GM12874 (cell line): ENCODE measurements at regions not wholly inside any gene's neighbourhood (a gene's known extent, or its start where the extent isn't known, plus 50 kb on each side); places are given as distances from the start of the nearest gene placed in this dataset.

Experiments
- TF ChIP-seq, protein P1 (sequence below): IDR thresholded peaks from 2 replicates; pipeline ENCODE4 v1.5.1; 2011; ENCODE audit warnings: low read depth, mild to moderate bottlenecking, control low read depth, low read length, moderate library complexity; ENCODE audit not compliant: insufficient read depth

DNA sequence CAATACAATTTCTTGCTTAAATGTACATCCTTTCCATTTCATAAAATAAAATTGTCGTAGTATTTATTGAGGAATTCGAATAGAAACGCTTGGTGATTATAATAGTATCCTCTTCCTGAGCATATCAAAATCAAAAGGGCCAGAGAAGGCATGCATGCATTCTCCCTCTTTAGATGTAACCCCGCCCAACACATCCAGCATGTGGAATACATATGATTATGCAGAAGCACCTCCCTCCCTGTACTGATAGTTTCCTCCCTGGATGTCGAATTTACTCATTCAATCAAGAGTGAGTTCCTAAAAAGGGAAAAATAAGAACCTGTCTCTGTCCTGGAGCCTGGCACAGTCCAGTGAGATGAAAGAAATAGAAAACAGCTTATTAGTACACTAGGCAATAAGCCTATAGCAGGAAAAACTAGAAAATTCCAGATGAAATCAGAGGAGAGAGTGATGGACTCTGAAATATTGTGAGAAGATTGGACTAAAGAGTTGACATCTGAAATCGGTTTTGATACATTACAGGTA is 262.9 kb downstream of the RDH14 start:
- TF ChIP-seq, protein P1, sequence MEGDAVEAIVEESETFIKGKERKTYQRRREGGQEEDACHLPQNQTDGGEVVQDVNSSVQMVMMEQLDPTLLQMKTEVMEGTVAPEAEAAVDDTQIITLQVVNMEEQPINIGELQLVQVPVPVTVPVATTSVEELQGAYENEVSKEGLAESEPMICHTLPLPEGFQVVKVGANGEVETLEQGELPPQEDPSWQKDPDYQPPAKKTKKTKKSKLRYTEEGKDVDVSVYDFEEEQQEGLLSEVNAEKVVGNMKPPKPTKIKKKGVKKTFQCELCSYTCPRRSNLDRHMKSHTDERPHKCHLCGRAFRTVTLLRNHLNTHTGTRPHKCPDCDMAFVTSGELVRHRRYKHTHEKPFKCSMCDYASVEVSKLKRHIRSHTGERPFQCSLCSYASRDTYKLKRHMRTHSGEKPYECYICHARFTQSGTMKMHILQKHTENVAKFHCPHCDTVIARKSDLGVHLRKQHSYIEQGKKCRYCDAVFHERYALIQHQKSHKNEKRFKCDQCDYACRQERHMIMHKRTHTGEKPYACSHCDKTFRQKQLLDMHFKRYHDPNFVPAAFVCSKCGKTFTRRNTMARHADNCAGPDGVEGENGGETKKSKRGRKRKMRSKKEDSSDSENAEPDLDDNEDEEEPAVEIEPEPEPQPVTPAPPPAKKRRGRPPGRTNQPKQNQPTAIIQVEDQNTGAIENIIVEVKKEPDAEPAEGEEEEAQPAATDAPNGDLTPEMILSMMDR: no peak

DNA sequence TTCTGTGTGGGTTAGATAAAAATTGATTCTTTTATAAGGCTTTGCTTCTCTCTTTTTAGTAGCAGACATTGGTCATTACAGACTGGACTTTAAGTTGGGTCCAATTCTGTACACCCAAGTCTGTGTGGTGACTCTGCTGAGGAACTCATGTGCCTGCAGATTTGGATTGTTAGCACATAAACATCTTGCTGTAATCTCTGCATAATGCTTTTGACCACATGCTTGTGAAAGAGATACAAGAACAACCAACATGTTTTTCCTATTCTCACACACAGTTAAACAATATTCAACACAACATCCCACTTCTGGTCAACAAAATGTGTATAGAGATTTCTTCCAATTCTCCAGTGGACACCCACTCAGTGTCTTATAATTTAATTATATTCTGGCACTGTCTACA is 270.1 kb downstream of the RDH14 start:
- TF ChIP-seq, protein P1: no peak

DNA sequence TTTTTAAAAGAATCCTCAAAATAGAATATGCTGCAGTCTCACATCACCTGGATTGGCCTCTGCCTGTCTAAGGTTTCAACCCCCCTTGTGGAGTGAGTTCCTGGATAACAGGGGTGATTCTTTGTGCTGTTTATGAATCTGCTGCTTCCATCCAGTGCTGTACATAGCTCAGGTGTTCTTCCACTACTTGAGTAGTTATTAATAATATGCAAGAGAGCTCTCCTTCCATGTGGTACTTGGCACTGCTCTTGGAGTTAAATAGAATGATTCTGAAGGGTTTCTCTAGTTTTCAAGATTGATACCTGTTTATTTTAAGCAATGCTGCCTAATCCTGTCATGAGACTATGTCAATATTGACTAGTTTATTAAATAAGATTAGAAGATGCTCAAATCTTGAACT is 273.6 kb downstream of the RDH14 start:
- TF ChIP-seq, protein P1: no peak

DNA sequence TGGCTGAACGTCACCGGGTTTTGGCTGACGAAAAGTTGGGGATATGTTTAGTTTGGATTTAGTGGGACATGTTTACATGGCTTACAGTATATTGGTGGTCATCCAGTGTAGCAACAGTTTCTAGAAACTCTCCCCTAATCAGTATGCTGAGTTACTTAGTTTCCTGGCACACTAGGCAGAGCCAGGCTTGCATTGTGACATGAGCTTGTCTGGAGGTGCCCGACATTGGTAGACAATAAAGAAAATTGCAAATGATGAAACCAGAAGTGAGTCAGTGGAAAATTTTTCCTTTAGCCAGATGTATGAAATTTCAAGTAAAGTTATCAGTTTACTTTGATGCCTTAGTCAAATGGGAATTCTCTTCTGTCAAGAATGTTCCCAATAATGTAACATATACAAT is 276.1 kb downstream of the RDH14 start:
- TF ChIP-seq, protein P1: no peak

DNA sequence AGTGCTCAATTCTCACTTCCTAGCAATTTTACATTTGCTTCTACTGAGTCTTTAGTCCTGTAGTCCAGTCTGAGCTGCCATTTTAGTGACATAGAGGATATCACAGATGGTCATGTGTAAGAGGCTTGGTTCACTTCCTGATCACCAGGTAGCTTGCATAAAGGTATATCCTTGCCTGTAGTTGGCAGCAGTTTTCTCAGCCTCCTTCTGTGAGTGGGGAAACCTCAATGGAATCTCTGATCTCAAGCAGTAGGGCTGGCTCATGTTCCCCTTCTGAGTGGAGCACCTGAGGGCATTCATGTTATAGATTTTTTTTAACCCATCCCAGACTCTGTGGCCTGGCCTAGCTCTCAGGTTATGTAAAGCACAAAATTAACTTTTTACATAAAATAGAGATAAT is 278.4 kb downstream of the RDH14 start:
- TF ChIP-seq, protein P1: no peak

DNA sequence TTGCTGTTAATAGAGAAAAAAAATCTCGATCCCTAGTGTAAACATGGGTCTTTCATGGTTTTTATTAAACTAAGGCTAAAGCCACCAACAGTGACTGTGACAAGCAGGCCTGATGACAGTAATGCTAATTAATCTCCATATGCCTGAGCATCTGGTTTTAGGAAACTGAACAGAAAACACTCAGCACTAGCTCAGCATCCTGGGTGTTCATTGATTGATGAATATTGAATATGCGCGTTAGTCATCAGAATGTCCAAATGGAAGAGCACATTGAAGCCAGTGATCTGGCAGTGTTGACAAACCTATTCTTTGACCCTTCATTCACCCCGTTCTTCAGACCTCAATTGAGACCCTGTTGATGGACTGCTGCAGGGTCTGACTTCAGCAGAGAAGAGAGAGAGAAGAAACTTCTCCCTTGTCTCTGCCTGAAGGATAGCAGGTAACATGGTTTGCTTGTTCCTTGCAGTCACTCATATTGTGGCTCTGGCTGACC is 283.8 kb downstream of the RDH14 start:
- TF ChIP-seq, protein P1: no peak

DNA sequence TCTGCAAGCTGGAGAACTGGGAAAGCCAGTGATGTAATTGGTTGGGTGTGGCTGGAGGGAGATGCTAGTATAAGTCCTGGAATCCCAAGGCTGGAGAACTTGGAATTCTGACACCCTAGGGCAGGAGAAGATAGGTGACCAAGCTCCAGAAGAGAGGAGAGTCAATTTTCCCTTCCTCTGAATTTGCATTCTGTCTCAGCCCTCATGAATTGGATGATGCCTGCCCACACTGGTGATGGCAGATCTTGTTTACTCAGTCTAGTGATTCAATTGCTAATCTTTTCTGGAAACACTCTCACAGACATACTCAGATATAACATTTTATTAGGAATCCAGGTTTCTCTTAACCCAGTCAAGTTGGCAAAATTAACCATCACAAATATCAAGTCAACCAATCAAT is 287.2 kb downstream of the RDH14 start:
- TF ChIP-seq, protein P1: no peak
